ENCODE measurements at regions not wholly inside any gene's neighbourhood (a gene's known extent, or its start where the extent isn't known, plus 50 kb on each side); places are given as distances from the start of the nearest gene placed in this dataset.

GRCh38 chr14:82394916-82395315 lies 861.3 kb upstream of the SEL1L start:
- Histone ChIP-seq H3K9me3 (replicated peaks; ENCODE audit: control insufficient read depth, insufficient read depth, low read length) (peaks cover 2% of the 10 kb centered on the region), H3K9ac (replicated peaks; ENCODE audit: extremely low read depth, insufficient read depth, low read length) (no peak overlapping the region), H2AFZ (ENCODE audit: low read depth, low read length) (no peak overlapping the region), H3K4me2 (ENCODE audit: insufficient read depth, low read length) (no peak overlapping the region), H4K20me1 (replicated peaks; ENCODE audit: control insufficient read depth, extremely low read depth, insufficient read depth, low read length) (no peaks in the 10 kb centered on the region), H3K4me3 (replicated peaks in 1 of 3; ENCODE audit: insufficient read depth in 1 of 3, low read depth in 1 of 3, low read length in 3 of 3) (no peak overlapping the region), H3K27me3 (ENCODE audit: control insufficient read depth in 2 of 2, insufficient read depth in 2 of 2, low read length in 2 of 2) (no peaks in the 10 kb centered on the region), H3K79me2 (ENCODE audit: control insufficient read depth, insufficient read depth, low read length) (no peaks in the 10 kb centered on the region), H3K4me1 (ENCODE audit: control insufficient read depth, extremely low read depth, insufficient read depth, low read length) (no peaks in the 10 kb centered on the region), H3K27ac (ENCODE audit: insufficient read depth, low read depth, low read length) (no peak overlapping the region), H3K36me3 (ENCODE audit: control insufficient read depth in 2 of 2, extremely low read depth in 1 of 2, insufficient read depth in 2 of 2, low read length in 2 of 2) (no peaks in the 10 kb centered on the region), H3K9me1 (replicated peaks; ENCODE audit: control insufficient read depth, extremely low read depth, insufficient read depth, low read length) (no peaks in the 10 kb centered on the region)
- dilution Hi-C loops (cut with MboI; ENCODE audit: extremely low pct_ligation_motif_present, low sequenced_read_pairs) (no loop called here), intact Hi-C loops (cut with micrococcal nuclease) (no loop called here)
- ChIA-PET POLR2A (no interaction called here), CTCF (no interaction called here)
- FAIRE-seq = no peak
- no peak for DNase-seq (ENCODE audit: low read depth, low spot score)
- BruUV-seq (replicated peaks) = no TSS peak
- TF ChIP-seq EZH2 (IDR thresholded peaks at IDR 0.05; ENCODE audit: borderline replicate concordance, low read depth, low read length, severe bottlenecking) (no peak), MAX (IDR thresholded peaks at IDR 0.05; ENCODE audit: insufficient read depth, insufficient read length) (no peak), MYC (IDR thresholded peaks at IDR 0.05; ENCODE audit: low read depth, low read length) (no peak), POLR2A (IDR thresholded peaks at IDR 0.05; ENCODE audit: low read depth, low read length) (no peak), POLR2AphosphoS5 (IDR thresholded peaks at IDR 0.05; ENCODE audit: insufficient read depth, low read depth, low read length) (no peak), CTCF (IDR thresholded peaks at IDR 0.05; ENCODE audit: extremely low read depth in 1 of 2, insufficient read depth in 1 of 2, low read depth in 1 of 2, low read length in 2 of 2) (no peak), JUN (IDR thresholded peaks at IDR 0.05; ENCODE audit: borderline replicate concordance, insufficient read depth, insufficient read length, low read depth) (no peak), GATA2 (IDR thresholded peaks at IDR 0.05; ENCODE audit: insufficient read depth, insufficient read length, low read depth, low read length) (no peak)
